ENCODE measurements at regions not wholly inside any gene's neighbourhood (a gene's known extent, or its start where the extent isn't known, plus 50 kb on each side); places are given as distances from the start of the nearest gene placed in this dataset.

- no peak for TF ChIP-seq EP300 (IDR thresholded peaks at IDR 0.05)
- no peak for TF ChIP-seq POLR2A (IDR thresholded peaks at IDR 0.05)
- no peak for TF ChIP-seq CTCF (IDR thresholded peaks at IDR 0.05)
Observed at GRCh38 chr6:71480577-71480976, 192.0 kb downstream of the OGFRL1 start.
